HG03175 (cell line): ENCODE measurements at regions not wholly inside any gene's neighbourhood (a gene's known extent, or its start where the extent isn't known, plus 50 kb on each side); places are given as distances from the start of the nearest gene placed in this dataset.

Source experiments
- ATAC-seq: cut with Tn5 transposase; IDR thresholded peaks from one replicate; pipeline ENCODE4 v1.9.1; 2021; ENCODE audit warnings: mild to moderate bottlenecking, moderate library complexity; ENCODE audit not compliant: unreplicated experiment

GRCh38 chr5:173826086-173826427 is 62.1 kb upstream of the CPEB4 start:
- ATAC-seq = no peak

- no peak for ATAC-seq
These were observed 61.5 kb upstream of the CPEB4 start for GRCh38 chr5:173826428-173827350.

GRCh38 chr5:173828952-173829351 is 59.2 kb upstream of the CPEB4 start:
- ATAC-seq = no peak

GRCh38 chr5:173829826-173830225 is 58.3 kb upstream of the CPEB4 start:
- peak; percentile 49 for ATAC-seq

- peak; percentile 26 for ATAC-seq
These were observed 57.7 kb upstream of the CPEB4 start for GRCh38 chr5:173830421-173830820.

- no peak for ATAC-seq
These were observed 56.8 kb upstream of the CPEB4 start for GRCh38 chr5:173831196-173831914.

- peak; percentile 48 for ATAC-seq
These were observed 55.8 kb upstream of the CPEB4 start for GRCh38 chr5:173832386-173832785.

- no peak for ATAC-seq
These were observed 54.8 kb upstream of the CPEB4 start for GRCh38 chr5:173833196-173833985.

- ATAC-seq = no peak
These were observed 53.9 kb upstream of the CPEB4 start for GRCh38 chr5:173834071-173834771.

GRCh38 chr5:173835131-173835530 is 53.0 kb upstream of the CPEB4 start:
- no peak for ATAC-seq

GRCh38 chr5:173835661-173836060 is 52.5 kb upstream of the CPEB4 start:
- ATAC-seq = no peak

GRCh38 chr5:173837654-173838053 is 50.5 kb upstream of the CPEB4 start:
- no peak for ATAC-seq
